MM.1S (cell line): ENCODE measurements at regions not wholly inside any gene's neighbourhood (a gene's known extent, or its start where the extent isn't known, plus 50 kb on each side); places are given as distances from the start of the nearest gene placed in this dataset.

Experiments
- DNase-seq: peaks from one replicate; pipeline ENCODE4 v3.0.0-alpha.2; 2015
- H2AFZ ChIP-seq: fragments of 300-600 bp; sonication (generic); 2 replicates; pipeline ENCODE4 v1.6.0; 2016; ENCODE audit warnings: antibody characterized with exemption, low read length
- H3F3A ChIP-seq: fragments of 300-600 bp; sonication (generic); 2 replicates; pipeline ENCODE4 v1.6.1; 2016; ENCODE audit warnings: mild to moderate bottlenecking, antibody characterized with exemption, low read length, moderate library complexity, mixed read lengths; ENCODE audit not compliant: insufficient read depth
- H3K27ac ChIP-seq: fragments of 300-600 bp; sonication (generic); 2 replicates; pipeline ENCODE4 v1.5.1; 2016; ENCODE audit warnings: mild to moderate bottlenecking, low read length
- H3K27me3 ChIP-seq: fragments of 300-600 bp; sonication (generic); replicated peaks from 2 replicates; pipeline ENCODE4 v1.6.0; 2016; ENCODE audit warnings: low read length; ENCODE audit not compliant: insufficient read depth
- H3K36me3 ChIP-seq: fragments of 300-600 bp; sonication (generic); replicated peaks from 2 replicates; pipeline ENCODE4 v1.6.1; 2016; ENCODE audit warnings: mild to moderate bottlenecking, low read length, mixed read lengths; ENCODE audit not compliant: insufficient read depth
- H3K4me1 ChIP-seq: fragments of 300-600 bp; sonication (generic); 2 replicates; pipeline ENCODE4 v1.6.1; 2016; ENCODE audit warnings: low read length, mixed read lengths
- H3K4me2 ChIP-seq: fragments of 300-600 bp; sonication (generic); 2 replicates; pipeline ENCODE4 v1.6.0; 2016; ENCODE audit warnings: low read depth, low read length
- H3K4me3 ChIP-seq: fragments of 300-600 bp; sonication (generic); 2 replicates; pipeline ENCODE4 v1.5.1; 2016; ENCODE audit warnings: low read length, mixed read lengths
- H3K79me2 ChIP-seq: fragments of 300-600 bp; sonication (generic); 2 replicates; pipeline ENCODE4 v1.6.1; 2016; ENCODE audit warnings: mixed run types, low read length, mixed read lengths
- H3K9ac ChIP-seq: fragments of 300-600 bp; sonication (generic); 2 replicates; pipeline ENCODE4 v1.6.1; 2016; ENCODE audit warnings: low read length, mixed read lengths
- H3K9me2 ChIP-seq: fragments of 300-600 bp; sonication (generic); replicated peaks from 2 replicates; pipeline ENCODE4 v1.6.1; 2016; ENCODE audit warnings: mild to moderate bottlenecking, low read length, mixed read lengths; ENCODE audit not compliant: insufficient read depth
- H3K9me3 ChIP-seq: fragments of 300-600 bp; sonication (generic); replicated peaks from 2 replicates; pipeline ENCODE4 v1.6.1; 2016; ENCODE audit warnings: mild to moderate bottlenecking, low read length, mixed read lengths; ENCODE audit not compliant: insufficient read depth
- H4K20me1 ChIP-seq: fragments of 300-600 bp; sonication (generic); 2 replicates; pipeline ENCODE4 v1.6.1; 2016; ENCODE audit warnings: mild to moderate bottlenecking, low read length, moderate library complexity, mixed read lengths; ENCODE audit not compliant: insufficient read depth
- CTCF ChIP-seq: fragments of 300-600 bp; sonication (generic); IDR thresholded peaks from 2 replicates; pipeline ENCODE4 v1.5.1; 2016; ENCODE audit warnings: antibody characterized with exemption, low read length, mixed read lengths
- EZH2 ChIP-seq: fragments of 300-600 bp; sonication (generic); optimal IDR thresholded peaks from 2 replicates; pipeline ENCODE3; 2017; ENCODE audit warnings: low read depth, mild to moderate bottlenecking, antibody characterized with exemption, low read length, mixed read lengths
- EZH2phosphoT487 ChIP-seq: fragments of 300-600 bp; sonication (generic); IDR thresholded peaks from 2 replicates; pipeline ENCODE4 v1.6.1; 2018; ENCODE audit warnings: antibody characterized with exemption, low read length

- Histone ChIP-seq H3K79me2 (no peaks in the 10 kb centered on the region), H3K4me3 (no peak overlapping the region), H3K4me2 (no peak overlapping the region), H3K9ac (no peak overlapping the region), H3K36me3 (no peaks in the 10 kb centered on the region), H3K27me3 (no peaks in the 10 kb centered on the region), H3F3A (no peaks in the 10 kb centered on the region), H4K20me1 (no peaks in the 10 kb centered on the region), H3K9me3 (no peaks in the 10 kb centered on the region), H2AFZ (no peak overlapping the region), H3K27ac (no peak overlapping the region), H3K9me2 (no peaks in the 10 kb centered on the region), H3K4me1 (no peaks in the 10 kb centered on the region)
- no peak for DNase-seq
- TF ChIP-seq CTCF = no peak
- no peak for TF ChIP-seq EZH2phosphoT487
- TF ChIP-seq EZH2 = no peak
These were observed 544.5 kb upstream of the TBX3 start for GRCh38 chr12:115228434-115228833.

- H3K9me2 ChIP-seq = no peaks in the 10 kb centered on the region
- no peak for DNase-seq
- H3K36me3 ChIP-seq = no peaks in the 10 kb centered on the region
- no peak overlapping the region for H3K27ac ChIP-seq
- H3K27me3 ChIP-seq = no peaks in the 10 kb centered on the region
- H3K9ac ChIP-seq = no peak overlapping the region
- no peak overlapping the region for H3K4me2 ChIP-seq
- no peaks in the 10 kb centered on the region for H3K9me3 ChIP-seq
- no peaks in the 10 kb centered on the region for H3K4me1 ChIP-seq
- H3F3A ChIP-seq = no peaks in the 10 kb centered on the region
- no peaks in the 10 kb centered on the region for H3K79me2 ChIP-seq
- no peak overlapping the region for H2AFZ ChIP-seq
- TF ChIP-seq EZH2 (no peak), EZH2phosphoT487 (no peak), CTCF (no peak)
- no peak overlapping the region for H3K4me3 ChIP-seq
- no peaks in the 10 kb centered on the region for H4K20me1 ChIP-seq
These were observed 543.2 kb upstream of the TBX3 start for GRCh38 chr12:115227137-115227615.

GRCh38 chr12:115225845-115226244, 541.9 kb upstream of the TBX3 start:
- no peaks in the 10 kb centered on the region for H3K27me3 ChIP-seq
- no peak overlapping the region for H3K4me3 ChIP-seq
- H3K79me2 ChIP-seq = no peaks in the 10 kb centered on the region
- no peak overlapping the region for H2AFZ ChIP-seq
- no peaks in the 10 kb centered on the region for H3K4me1 ChIP-seq
- no peaks in the 10 kb centered on the region for H3K9me3 ChIP-seq
- no peaks in the 10 kb centered on the region for H3K9me2 ChIP-seq
- no peak overlapping the region for H3K27ac ChIP-seq
- H4K20me1 ChIP-seq = no peaks in the 10 kb centered on the region
- TF ChIP-seq EZH2phosphoT487 (no peak), CTCF (no peak), EZH2 (no peak)
- no peak overlapping the region for H3K9ac ChIP-seq
- no peak overlapping the region for H3K4me2 ChIP-seq
- DNase-seq = no peak
- H3K36me3 ChIP-seq = no peaks in the 10 kb centered on the region
- no peaks in the 10 kb centered on the region for H3F3A ChIP-seq
